Activated CD8-positive, alpha-beta T cell treated with anti-CD3 and anti-CD28 coated beads for 36 hours (primary cell): ENCODE measurements at regions not wholly inside any gene's neighbourhood (a gene's known extent, or its start where the extent isn't known, plus 50 kb on each side); places are given as distances from the start of the nearest gene placed in this dataset.
"Not testable (repeated sequence)": the region's sequence is repeated elsewhere in the genome, so short reads cannot be mapped to it uniquely, and the experiment has no call there.

Experiments used
- ATAC-seq: fragments of 200-7000 bp; cut with Tn5 transposase; one replicate; pipeline ENCODE4 v1.10.0; 2021; ENCODE audit warnings: mild to moderate bottlenecking, moderate library complexity
- CTCF ChIA-PET: fragments of 350-600 bp; sonication (Branson Sonifier 250); formaldehyde crosslinking; loops from one replicate; lab custom pipeline; 2021; ENCODE audit warnings: antibody characterized with exemption; lab: Charles Lee
- POLR2A ChIA-PET: fragments of 350-600 bp; sonication (Branson Sonifier 250); formaldehyde crosslinking; loops from one replicate; lab custom pipeline; 2021; ENCODE audit warnings: antibody characterized with exemption; lab: Charles Lee
- DNase-seq: peaks from one replicate; pipeline ENCODE4 v3.0.0-alpha.2; 2020
- H3K27ac Mint-ChIP-seq: one replicate; pipeline ENCODE4 v1.8.0; 2021; ENCODE audit warnings: mild to moderate bottlenecking, mixed read lengths
- H3K27me3 Mint-ChIP-seq: one replicate; pipeline ENCODE4 v1.8.0; 2021; ENCODE audit warnings: mixed read lengths
- H3K36me3 Mint-ChIP-seq: one replicate; pipeline ENCODE4 v1.8.0; 2021; ENCODE audit warnings: low read depth, mixed read lengths
- H3K4me1 Mint-ChIP-seq: one replicate; pipeline ENCODE4 v1.8.0; 2021; ENCODE audit warnings: low read depth, mixed read lengths
- H3K4me3 Mint-ChIP-seq: one replicate; pipeline ENCODE4 v1.8.0; 2021; ENCODE audit warnings: mild to moderate bottlenecking, moderate library complexity, mixed read lengths
- H3K9me3 Mint-ChIP-seq: one replicate; pipeline ENCODE4 v1.8.0; 2021; ENCODE audit warnings: mixed read lengths
- CTCF ChIP-seq: fragments of 200-600 bp; IDR thresholded peaks from one replicate; pipeline ENCODE4 v1.8.0; 2022; ENCODE audit warnings: antibody characterized with exemption, mild to moderate bottlenecking
- intact Hi-C: fragments of 100-400 bp; cut with micrococcal nuclease; formaldehyde crosslinking; loops from one replicate; pipeline ENCODE4 v1.10.0; 2022

DNA sequence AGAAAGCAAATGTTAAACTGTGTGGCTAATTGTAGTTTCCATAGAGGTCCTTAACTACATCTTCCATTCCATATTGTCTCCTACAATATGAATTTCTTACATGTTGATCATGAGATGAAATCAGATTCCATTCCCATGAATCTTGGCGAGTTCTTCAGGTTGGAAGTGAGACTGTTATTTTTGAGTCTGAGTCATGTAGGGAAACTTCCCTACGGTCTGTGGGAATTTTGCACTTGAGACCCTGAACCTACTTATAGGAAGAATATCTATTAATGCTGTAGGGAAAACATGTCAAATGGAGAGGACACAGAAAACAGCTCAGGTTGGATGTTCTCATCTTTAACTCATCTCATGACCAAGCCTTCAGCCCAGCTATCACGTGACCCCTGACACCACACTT is 1226.0 kb downstream of the CDY2B start:
- intact Hi-C loops = no loop called here
- no peaks in the 10 kb centered on the region for H3K9me3 Mint-ChIP-seq
- ATAC-seq (no peak), DNase-seq (no peak)
- ChIA-PET POLR2A (no interaction called here), CTCF (no interaction called here)
- H3K36me3 Mint-ChIP-seq = no peaks in the 10 kb centered on the region
- no peak for TF ChIP-seq CTCF
- H3K27ac Mint-ChIP-seq = no peak overlapping the region
- H3K27me3 Mint-ChIP-seq = no peaks in the 10 kb centered on the region
- no peak overlapping the region for H3K4me3 Mint-ChIP-seq
- H3K4me1 Mint-ChIP-seq = no peaks in the 10 kb centered on the region

- CTCF ChIA-PET = no interaction called here
- DNase-seq = no peak
- intact Hi-C loops = no loop called here
- no peak for TF ChIP-seq CTCF
- Mint-ChIP-seq H3K36me3 (no peaks in the 10 kb centered on the region), H3K27me3 (no peaks in the 10 kb centered on the region), H3K4me3 (no peak overlapping the region), H3K27ac (no peak overlapping the region), H3K4me1 (no peaks in the 10 kb centered on the region), H3K9me3 (no peaks in the 10 kb centered on the region)
- no peak for ATAC-seq
- POLR2A ChIA-PET = no interaction called here
Observed at GRCh38 chrY:16645991-16646390, 1234.0 kb downstream of the CDY2B start.

GRCh38 chrY:16645449-16645848 is 1234.6 kb downstream of the CDY2B start:
- Mint-ChIP-seq H3K36me3 (no peaks in the 10 kb centered on the region), H3K4me1 (no peaks in the 10 kb centered on the region), H3K27ac (no peak overlapping the region), H3K4me3 (no peak overlapping the region), H3K9me3 (no peaks in the 10 kb centered on the region), H3K27me3 (no peaks in the 10 kb centered on the region)
- no peak for TF ChIP-seq CTCF
- ChIA-PET POLR2A (no interaction called here), CTCF (no interaction called here)
- intact Hi-C loops = no loop called here
- DNase-seq = no peak
- ATAC-seq = no peak

DNA sequence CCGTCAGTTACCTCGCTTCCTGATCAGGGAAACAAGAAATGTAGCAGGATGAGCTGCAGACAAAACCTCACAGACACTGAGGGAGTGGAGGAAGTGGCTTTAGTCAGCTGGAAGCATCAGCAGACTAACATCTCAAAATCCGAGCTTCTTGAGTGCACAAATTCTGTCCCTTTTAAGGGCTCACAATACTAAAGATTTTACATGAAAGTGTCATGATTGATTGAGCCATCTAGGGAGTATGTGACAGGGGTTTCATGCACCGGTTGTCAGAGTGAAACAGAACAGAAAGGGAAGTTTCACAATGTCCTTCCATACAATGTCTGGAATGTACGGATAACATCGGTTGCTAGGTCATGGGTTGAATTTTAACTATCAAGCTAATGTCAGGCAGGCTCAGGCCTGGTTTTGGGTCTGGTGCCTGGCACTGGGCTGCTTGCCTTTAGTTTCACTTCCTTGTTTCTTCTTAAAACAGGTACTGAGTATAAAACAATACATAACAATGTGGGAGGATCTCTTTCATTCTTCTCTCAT is 1235.7 kb downstream of the CDY2B start:
- no peak for DNase-seq
- Mint-ChIP-seq H3K4me3 (no peak overlapping the region), H3K9me3 (no peaks in the 10 kb centered on the region)

GRCh38 chrY:16639777-16640176 is 1240.2 kb downstream of the CDY2B start:
- Mint-ChIP-seq H3K36me3 (no peaks in the 10 kb centered on the region), H3K27me3 (no peaks in the 10 kb centered on the region), H3K27ac (no peak overlapping the region), H3K9me3 (no peaks in the 10 kb centered on the region), H3K4me3 (no peak overlapping the region), H3K4me1 (no peaks in the 10 kb centered on the region)
- intact Hi-C loops = no loop called here
- no peak for ATAC-seq
- DNase-seq = no peak
- ChIA-PET POLR2A (no interaction called here), CTCF (no interaction called here)
- no peak for TF ChIP-seq CTCF

More for the DNA sequence above, 1235.7 kb downstream of the CDY2B start:
- Mint-ChIP-seq H3K27ac (no peak overlapping the region), H3K36me3 (no peaks in the 10 kb centered on the region), H3K27me3 (no peaks in the 10 kb centered on the region), H3K4me1 (no peaks in the 10 kb centered on the region)
- ChIA-PET CTCF (no interaction called here), POLR2A (no interaction called here)
- TF ChIP-seq CTCF = no peak
- no peak for ATAC-seq
- intact Hi-C loops = no loop called here

GRCh38 chrY:16638743-16639142 is 1241.3 kb downstream of the CDY2B start:
- intact Hi-C loops = not testable (repeated sequence)

More at GRCh38 chrY:16638743-16639142, 1241.3 kb downstream of the CDY2B start:
- POLR2A ChIA-PET, H3K27me3 Mint-ChIP-seq, ATAC-seq, H3K36me3 Mint-ChIP-seq, DNase-seq, H3K9me3 Mint-ChIP-seq, H3K4me3 Mint-ChIP-seq, CTCF ChIA-PET, H3K4me1 Mint-ChIP-seq, H3K27ac Mint-ChIP-seq: not testable (repeated sequence)
